HG03521 (cell line): ENCODE measurements at regions not wholly inside any gene's neighbourhood (a gene's known extent, or its start where the extent isn't known, plus 50 kb on each side); places are given as distances from the start of the nearest gene placed in this dataset.
"Not testable (repeated sequence)": the region's sequence is repeated elsewhere in the genome, so short reads cannot be mapped to it uniquely, and the experiment has no call there.

ENCODE experiments used
- ATAC-seq: cut with Tn5 transposase; IDR thresholded peaks from one replicate; pipeline ENCODE4 v1.9.1; 2021; ENCODE audit warnings: mild to moderate bottlenecking, moderate library complexity; ENCODE audit not compliant: unreplicated experiment

GRCh38 chr18:8912348-8913326 lies 189.9 kb upstream of the NDUFV2 start:
- ATAC-seq: no peak

- not testable (repeated sequence) for ATAC-seq
Measured at GRCh38 chr18:8913606-8914403, 188.7 kb upstream of the NDUFV2 start.

- ATAC-seq: not testable (repeated sequence)
Measured at GRCh38 chr18:8914404-8915264, 187.9 kb upstream of the NDUFV2 start.

DNA sequence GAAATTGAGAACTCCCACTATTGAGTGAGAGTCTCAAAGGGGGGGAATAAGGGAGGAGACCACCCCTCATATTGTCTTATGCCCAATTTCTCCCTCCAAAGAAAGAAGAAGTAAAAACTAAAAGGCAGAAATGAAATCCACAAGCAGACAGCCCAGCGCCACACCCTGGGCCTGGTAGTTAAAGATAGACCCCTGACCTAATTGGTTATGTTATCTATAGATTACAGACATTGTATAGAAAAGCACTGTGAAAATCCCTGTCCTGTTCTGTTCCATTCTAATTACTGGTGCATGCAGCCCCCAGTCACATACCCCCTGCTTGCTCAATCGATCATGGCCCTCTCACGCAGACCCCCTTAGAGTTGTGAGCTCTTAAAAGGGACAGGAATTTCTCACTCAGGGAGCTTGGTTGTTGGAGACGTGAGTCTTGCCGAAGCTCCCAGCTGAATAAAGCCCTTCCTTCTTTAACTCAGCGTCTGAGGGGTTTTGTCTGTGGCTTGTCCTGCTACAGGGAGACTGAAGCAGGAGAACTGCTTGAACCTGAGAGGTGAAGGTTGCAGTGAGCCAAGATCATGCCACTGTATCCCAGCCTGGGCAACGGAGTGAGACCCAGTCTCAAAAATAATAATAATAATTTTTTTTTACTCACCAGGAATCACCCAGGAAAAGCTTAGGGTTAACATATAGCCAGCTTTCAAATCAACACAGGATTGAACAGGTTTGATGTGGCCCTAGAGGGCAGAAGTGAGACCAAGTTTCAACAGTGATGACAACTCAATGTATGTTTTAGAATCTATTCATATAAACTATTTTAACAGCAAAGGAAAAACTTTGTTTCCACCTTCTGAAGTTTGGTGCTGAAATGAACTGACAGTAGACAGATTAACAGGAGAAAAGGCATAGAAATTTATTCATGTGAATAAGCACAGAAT lies 181.4 kb upstream of the NDUFV2 start:
- ATAC-seq: not testable (repeated sequence)

GRCh38 chr18:8926464-8926863 lies 176.0 kb upstream of the NDUFV2 start:
- no peak for ATAC-seq

GRCh38 chr18:8928044-8928443 lies 174.5 kb upstream of the NDUFV2 start:
- ATAC-seq: no peak

DNA sequence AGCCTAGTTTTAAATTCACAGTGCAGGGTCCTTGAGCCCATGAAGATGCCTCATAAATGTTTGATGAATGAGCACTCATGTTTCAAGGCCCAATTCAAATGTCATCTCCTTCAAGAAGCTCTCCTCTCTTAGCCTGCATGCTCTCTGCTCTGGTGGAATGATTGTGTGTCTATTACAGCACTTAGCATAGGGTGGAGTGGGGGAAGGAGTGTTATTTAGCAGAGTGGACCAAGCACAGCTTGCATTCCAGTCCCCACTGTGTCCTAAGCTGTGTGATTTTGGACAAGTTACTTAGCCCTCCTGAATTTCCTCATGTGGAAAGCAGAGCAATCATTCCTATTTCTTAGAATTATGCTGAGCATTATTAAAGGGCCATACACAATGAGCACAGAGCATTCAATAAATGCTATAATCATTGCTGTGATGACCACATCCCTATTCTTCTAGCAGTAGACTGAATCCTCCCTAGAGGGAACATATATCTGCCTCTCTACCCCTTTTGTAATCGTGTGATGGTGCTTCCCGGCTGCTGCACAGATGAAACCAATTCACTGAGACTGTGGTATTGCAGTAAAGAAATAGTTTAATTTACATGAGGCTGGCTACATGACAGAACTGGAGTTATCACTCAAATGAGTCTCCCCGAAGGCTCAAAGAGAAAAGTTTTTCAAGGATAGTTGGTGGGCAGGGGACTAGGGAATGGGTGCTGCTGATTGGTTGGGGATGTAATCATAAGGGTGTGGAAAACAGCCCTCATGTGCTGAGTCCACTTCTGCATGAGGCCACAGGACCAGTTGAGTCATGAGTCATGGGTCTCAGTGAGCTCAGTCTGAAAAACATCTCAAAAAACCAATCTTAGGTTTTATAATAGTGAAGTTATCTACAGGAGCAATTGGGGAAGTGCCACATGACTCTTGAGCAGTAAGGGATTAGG lies 173.4 kb upstream of the NDUFV2 start:
- no peak for ATAC-seq

DNA sequence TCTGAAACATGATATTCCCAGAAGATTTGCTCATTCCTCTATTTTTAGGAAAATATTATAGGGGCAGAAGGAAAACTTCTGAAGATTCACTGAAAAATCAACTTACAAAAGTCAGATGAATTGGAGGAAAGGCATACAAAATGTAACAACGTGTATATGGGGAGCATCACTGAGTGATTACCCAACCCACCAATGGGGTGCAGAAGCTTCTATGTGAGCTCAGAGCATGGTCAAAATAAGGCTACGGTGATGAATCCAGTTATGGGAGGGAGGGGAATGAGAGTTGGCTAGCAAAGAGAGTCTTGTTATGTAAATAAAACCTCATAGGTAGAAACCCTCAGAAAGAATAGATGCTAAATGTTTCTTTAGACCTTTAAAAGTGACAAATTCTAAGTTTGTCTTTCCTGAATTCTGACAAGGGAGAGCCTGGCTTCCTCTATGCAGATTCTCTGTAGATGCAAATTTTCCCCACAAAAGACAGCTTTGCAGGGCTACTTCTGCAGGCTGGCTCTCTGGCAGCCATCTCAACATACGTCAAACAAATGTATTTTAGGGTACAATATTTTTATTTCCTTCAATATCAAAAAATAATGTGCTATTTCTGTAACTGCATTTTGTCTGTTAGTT lies 171.4 kb upstream of the NDUFV2 start:
- no peak for ATAC-seq

DNA sequence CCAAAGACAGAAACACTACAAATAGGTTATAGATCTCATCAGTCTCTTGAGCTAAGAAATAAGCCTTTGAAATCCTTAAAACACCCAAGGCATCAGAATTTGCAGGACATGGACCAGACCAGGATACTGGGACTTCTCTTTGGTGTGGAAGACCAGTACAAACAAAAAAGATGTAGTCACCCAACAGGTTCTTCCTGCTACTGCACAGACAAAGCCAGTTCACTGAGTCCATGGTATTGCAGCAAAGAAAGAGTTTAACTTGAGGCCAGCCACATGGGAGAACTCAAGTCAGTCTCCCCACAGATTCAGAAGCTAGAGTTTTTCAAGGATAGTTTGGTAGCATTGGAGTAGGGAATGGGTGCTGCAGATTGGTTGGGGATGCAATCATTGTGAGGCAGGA lies 169.6 kb upstream of the NDUFV2 start:
- ATAC-seq: no peak

GRCh38 chr18:8933714-8934284 lies 168.7 kb upstream of the NDUFV2 start:
- ATAC-seq: no peak

GRCh38 chr18:8935346-8935745 lies 167.2 kb upstream of the NDUFV2 start:
- not testable (repeated sequence) for ATAC-seq

- no peak for ATAC-seq
Measured at GRCh38 chr18:8936619-8937018, 165.9 kb upstream of the NDUFV2 start.

GRCh38 chr18:8937160-8938094 lies 165.1 kb upstream of the NDUFV2 start:
- no peak for ATAC-seq

DNA sequence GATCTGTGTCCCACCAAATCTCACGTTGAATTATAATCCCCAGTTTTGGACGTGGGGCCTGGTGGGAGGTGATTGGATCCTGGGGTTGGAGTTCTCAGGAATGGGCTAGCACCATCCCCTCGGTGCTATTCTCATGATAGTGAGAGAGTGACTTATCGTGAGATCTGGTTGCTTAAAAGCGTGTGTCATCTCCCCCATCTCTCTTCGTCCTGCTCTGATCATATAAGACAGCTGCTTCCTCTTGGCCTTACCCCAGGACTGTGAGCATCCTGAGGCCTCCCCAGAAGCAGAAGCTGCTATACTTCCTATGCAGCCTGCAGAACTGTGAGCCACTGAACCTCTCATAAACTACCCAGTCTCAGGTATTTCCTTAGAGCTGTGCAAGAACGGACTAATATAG lies 163.7 kb upstream of the NDUFV2 start:
- ATAC-seq: no peak

DNA sequence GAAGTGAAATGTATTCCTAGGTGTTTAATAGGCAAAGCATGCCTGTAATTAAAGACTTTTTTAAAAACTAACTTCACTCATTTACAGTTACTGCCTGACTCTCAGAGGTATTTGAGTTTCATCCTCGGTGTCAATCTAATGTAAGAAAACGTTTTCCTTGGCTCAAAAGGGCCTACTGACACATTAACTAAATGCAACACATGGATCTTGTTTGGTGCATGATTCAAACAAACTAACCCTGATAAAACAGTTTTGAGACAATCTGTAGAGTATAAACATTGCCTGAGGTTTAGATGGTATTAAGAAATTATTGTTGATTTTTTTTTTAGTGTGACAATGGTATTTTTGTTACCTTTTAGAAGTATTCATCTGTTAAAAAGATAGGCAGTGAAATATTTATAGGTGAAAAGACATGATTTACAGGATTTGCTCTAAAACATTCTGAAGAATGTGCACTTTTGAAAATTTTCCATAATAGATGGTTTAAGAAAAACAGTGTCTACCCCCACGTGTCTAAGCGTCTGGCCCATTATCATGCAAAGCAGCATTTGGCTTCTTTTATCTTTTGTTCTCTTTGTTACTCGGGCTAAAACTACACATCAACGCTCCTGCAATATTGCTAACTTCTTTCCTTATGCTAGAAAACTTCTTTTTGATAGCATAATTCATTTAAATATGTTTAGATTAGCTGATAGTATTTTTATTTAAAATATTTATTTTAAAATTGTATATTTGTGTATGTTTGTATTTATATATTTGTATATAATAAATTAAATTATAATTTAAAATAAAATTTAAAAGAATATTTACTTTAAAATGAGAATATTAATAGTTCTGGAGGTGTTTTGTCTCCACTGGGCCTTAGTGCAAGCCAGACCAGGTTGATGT lies 160.2 kb upstream of the NDUFV2 start:
- no peak for ATAC-seq
